ENCODE measurements at regions not wholly inside any gene's neighbourhood (a gene's known extent, or its start where the extent isn't known, plus 50 kb on each side); places are given as distances from the start of the nearest gene placed in this dataset.

GRCh38 chr20:6877633-6878032, 110.1 kb downstream of the BMP2 start:
- CTCF ChIA-PET: no interaction called here
- ATAC-seq (ENCODE audit: low read depth) (no peak), DNase-seq (no peak)
- intact Hi-C loops (cut with micrococcal nuclease) (no loop called here), in situ Hi-C loops (cut with MboI; ENCODE audit: low sequenced_read_pairs) (no loop called here), dilution Hi-C loops (cut with HindIII; ENCODE audit: low sequenced_read_pairs, unreplicated experiment) (no loop called here)
- no CpG with 5 or more reads among the region's 1 CpG for WGBS, 2 experiments (ENCODE audit: extremely low coverage in 2 of 2, insufficient read length in 1 of 2)
- no peak overlapping the region for H4K8ac ChIP-seq (ENCODE audit: low read depth in 2 of 2, low read length in 2 of 2)
- H2AK9ac ChIP-seq (replicated peaks; ENCODE audit: low read depth, low read length, poor library complexity): no peak overlapping the region
- BruUV-seq (replicated peaks): no TSS peak
- H4K91ac ChIP-seq (ENCODE audit: insufficient read depth, low read depth, low read length): no peak overlapping the region
- no peak overlapping the region for H2BK20ac ChIP-seq (ENCODE audit: low read depth, low read length)
- H3K79me1 ChIP-seq (ENCODE audit: low read depth in 1 of 2, low read length in 2 of 2): no peaks in the 10 kb centered on the region
- H2BK5ac ChIP-seq (ENCODE audit: low read depth, low read length, poor library complexity, severe bottlenecking): no peak overlapping the region
- H3K9me1 ChIP-seq (ENCODE audit: insufficient read depth, low read length): no peaks in the 10 kb centered on the region
- no peaks in the 10 kb centered on the region for H3K27me3 ChIP-seq (ENCODE audit: control insufficient read depth, insufficient read depth, low read length)
- TF ChIP-seq RCOR1 (IDR thresholded peaks at IDR 0.05; ENCODE audit: insufficient replicate concordance, low read length): no peak
- TF ChIP-seq, protein P1, sequence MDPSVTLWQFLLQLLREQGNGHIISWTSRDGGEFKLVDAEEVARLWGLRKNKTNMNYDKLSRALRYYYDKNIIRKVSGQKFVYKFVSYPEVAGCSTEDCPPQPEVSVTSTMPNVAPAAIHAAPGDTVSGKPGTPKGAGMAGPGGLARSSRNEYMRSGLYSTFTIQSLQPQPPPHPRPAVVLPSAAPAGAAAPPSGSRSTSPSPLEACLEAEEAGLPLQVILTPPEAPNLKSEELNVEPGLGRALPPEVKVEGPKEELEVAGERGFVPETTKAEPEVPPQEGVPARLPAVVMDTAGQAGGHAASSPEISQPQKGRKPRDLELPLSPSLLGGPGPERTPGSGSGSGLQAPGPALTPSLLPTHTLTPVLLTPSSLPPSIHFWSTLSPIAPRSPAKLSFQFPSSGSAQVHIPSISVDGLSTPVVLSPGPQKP (IDR thresholded peaks at IDR 0.05; ENCODE audit: borderline replicate concordance, low read depth, low read length): no peak
- TF ChIP-seq MXI1 (IDR thresholded peaks at IDR 0.05; ENCODE audit: borderline replicate concordance, low read depth, low read length): no peak
- no peak for TF ChIP-seq RAD21 (IDR thresholded peaks at IDR 0.05; ENCODE audit: low read length)
- TF ChIP-seq RFX5 (IDR thresholded peaks at IDR 0.05; ENCODE audit: low read depth, low read length): no peak
- TF ChIP-seq NFE2L2 (IDR thresholded peaks at IDR 0.05; ENCODE audit: low read depth, low read length): no peak
- no peak for TF ChIP-seq USF2 (IDR thresholded peaks at IDR 0.05; ENCODE audit: low read depth, low read length)
- no peak for TF ChIP-seq SMC3 (IDR thresholded peaks at IDR 0.05; ENCODE audit: low read depth, low read length)
- TF ChIP-seq FOS (IDR thresholded peaks at IDR 0.05; ENCODE audit: low read depth, low read length): no peak
- TF ChIP-seq POLR2A (IDR thresholded peaks at IDR 0.05; ENCODE audit: low read depth, low read length): no peak
- TF ChIP-seq BHLHE40 (IDR thresholded peaks at IDR 0.05; ENCODE audit: low read depth, low read length): no peak
- TF ChIP-seq MAZ (IDR thresholded peaks at IDR 0.05; ENCODE audit: borderline replicate concordance, low read depth, low read length): no peak
- TF ChIP-seq MAFK (IDR thresholded peaks at IDR 0.05; ENCODE audit: low read depth, low read length): no peak
- no peak for TF ChIP-seq CTCF (conservative IDR thresholded peaks at IDR 0.05; ENCODE audit: low read depth, low read length)
- TF ChIP-seq CHD1 (IDR thresholded peaks at IDR 0.05; ENCODE audit: low read depth, low read length): no peak
- no peak overlapping the region for H3K9ac ChIP-seq (ENCODE audit: low read depth, low read length)
- no peaks in the 10 kb centered on the region for H3K36me3 ChIP-seq (ENCODE audit: control insufficient read depth, insufficient read depth, low read length)
- H3K23ac ChIP-seq (ENCODE audit: low read depth, low read length): no peak overlapping the region
- POLR2A ChIA-PET (ENCODE audit: unreplicated experiment): no interaction called here
- H3K9me3 ChIP-seq (ENCODE audit: control insufficient read depth, insufficient read depth, low read length): no peaks in the 10 kb centered on the region; the same call in 1 of the 2 replicates
- no peak overlapping the region for H3K14ac ChIP-seq (replicated peaks; ENCODE audit: low read depth, low read length)
- H3K4ac ChIP-seq (ENCODE audit: low read depth, low read length): no peak overlapping the region
- H2AK5ac ChIP-seq (ENCODE audit: low read depth, low read length): no peak overlapping the region
- no peaks in the 10 kb centered on the region for H3K4me1 ChIP-seq (ENCODE audit: control insufficient read depth, insufficient read depth, low read length)
- H4K20me1 ChIP-seq (ENCODE audit: insufficient read depth, low read length): no peaks in the 10 kb centered on the region
- no peak overlapping the region for H2AFZ ChIP-seq (replicated peaks; ENCODE audit: low read length, poor library complexity)
- H3K56ac ChIP-seq (ENCODE audit: extremely low read depth, insufficient read depth, low read length): no peak overlapping the region
- H3K4me2 ChIP-seq (ENCODE audit: low read depth, low read length): no peak overlapping the region
- no peak overlapping the region for H2BK120ac ChIP-seq (ENCODE audit: low read depth, low read length)
- no peak overlapping the region for H3K18ac ChIP-seq (ENCODE audit: low read depth, low read length)
- no peak overlapping the region for H2BK15ac ChIP-seq (ENCODE audit: low read depth, low read length)
- H3K4me3 ChIP-seq (ENCODE audit: insufficient read depth, low read depth, low read length): no peak overlapping the region
- H3K27ac ChIP-seq (ENCODE audit: insufficient read depth, low read length): no peak overlapping the region
- H4K5ac ChIP-seq (ENCODE audit: low read depth, low read length): no peak overlapping the region
